ENCODE measurements at regions not wholly inside any gene's neighbourhood (a gene's known extent, or its start where the extent isn't known, plus 50 kb on each side); places are given as distances from the start of the nearest gene placed in this dataset.

DNA sequence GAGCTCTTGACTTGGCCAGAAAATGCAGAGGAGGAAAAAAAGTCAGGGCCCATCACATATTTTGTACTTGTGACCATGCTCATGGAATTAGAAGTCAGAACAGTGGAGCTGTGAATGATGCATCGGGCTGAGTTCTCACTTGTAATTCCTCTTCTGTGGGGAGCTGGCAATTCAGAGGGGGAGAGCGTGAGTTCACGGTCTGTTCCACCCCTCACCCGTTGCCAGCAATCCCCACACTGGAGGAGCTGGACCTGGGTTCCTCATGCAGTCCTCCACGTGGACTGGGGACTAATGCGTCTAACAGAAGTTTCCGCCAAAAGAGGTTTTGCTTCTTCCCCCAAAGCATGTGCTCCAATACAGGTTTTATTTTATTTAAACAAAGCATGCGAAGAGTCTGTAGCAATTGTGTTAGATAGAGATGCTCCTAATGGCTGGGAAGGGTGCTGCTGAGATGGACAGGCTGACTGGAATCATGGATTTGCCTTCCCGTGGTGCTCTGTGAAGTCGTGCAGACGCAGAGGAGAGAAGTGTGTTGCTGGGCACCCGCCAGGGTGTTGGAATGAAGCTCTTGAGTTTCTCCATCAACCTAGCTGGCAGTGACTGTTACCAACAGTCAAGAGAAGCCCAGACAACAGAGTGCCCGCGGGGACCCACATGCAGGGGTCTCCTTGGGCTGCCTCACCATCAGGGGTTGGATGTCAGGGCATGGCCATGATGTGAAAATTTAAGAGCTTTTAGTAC is 77.4 kb upstream of the PCSK6 start:
- peaks cover 3% of the 10 kb centered on the region for H3K9me3 Mint-ChIP-seq
- H3K4me1 Mint-ChIP-seq = no peaks in the 10 kb centered on the region
- no peaks in the 10 kb centered on the region for H3K27me3 ChIP-seq
- no peaks in the 10 kb centered on the region for H3K36me3 Mint-ChIP-seq
- H3K4me3 ChIP-seq = no peak overlapping the region
- H3K4me2 ChIP-seq = no peak overlapping the region
- TF ChIP-seq EZH2phosphoT487 (IDR thresholded peaks at IDR 0.05) (no peak), EZH2 (IDR thresholded peaks at IDR 0.05) (no peak)
- TF ChIP-seq, protein P1, sequence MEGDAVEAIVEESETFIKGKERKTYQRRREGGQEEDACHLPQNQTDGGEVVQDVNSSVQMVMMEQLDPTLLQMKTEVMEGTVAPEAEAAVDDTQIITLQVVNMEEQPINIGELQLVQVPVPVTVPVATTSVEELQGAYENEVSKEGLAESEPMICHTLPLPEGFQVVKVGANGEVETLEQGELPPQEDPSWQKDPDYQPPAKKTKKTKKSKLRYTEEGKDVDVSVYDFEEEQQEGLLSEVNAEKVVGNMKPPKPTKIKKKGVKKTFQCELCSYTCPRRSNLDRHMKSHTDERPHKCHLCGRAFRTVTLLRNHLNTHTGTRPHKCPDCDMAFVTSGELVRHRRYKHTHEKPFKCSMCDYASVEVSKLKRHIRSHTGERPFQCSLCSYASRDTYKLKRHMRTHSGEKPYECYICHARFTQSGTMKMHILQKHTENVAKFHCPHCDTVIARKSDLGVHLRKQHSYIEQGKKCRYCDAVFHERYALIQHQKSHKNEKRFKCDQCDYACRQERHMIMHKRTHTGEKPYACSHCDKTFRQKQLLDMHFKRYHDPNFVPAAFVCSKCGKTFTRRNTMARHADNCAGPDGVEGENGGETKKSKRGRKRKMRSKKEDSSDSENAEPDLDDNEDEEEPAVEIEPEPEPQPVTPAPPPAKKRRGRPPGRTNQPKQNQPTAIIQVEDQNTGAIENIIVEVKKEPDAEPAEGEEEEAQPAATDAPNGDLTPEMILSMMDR (IDR thresholded peaks at IDR 0.05) = no peak
- no peak overlapping the region for H2AFZ ChIP-seq (replicated peaks)
- no peaks in the 10 kb centered on the region for H3K36me3 ChIP-seq
- H3K9me3 ChIP-seq (ENCODE audit: low read depth) = no peaks in the 10 kb centered on the region
- no peak overlapping the region for H3K27ac ChIP-seq
- no peak overlapping the region for H3K9ac ChIP-seq
- no peaks in the 10 kb centered on the region for H3K4me1 ChIP-seq
- H3K79me2 ChIP-seq (ENCODE audit: low read depth) = no peaks in the 10 kb centered on the region
- H3F3A ChIP-seq (ENCODE audit: low read depth) = no peaks in the 10 kb centered on the region
- DNase-seq (ENCODE audit: low spot score) = no peak
- H3K4me3 Mint-ChIP-seq = no peak overlapping the region
- peaks cover 9% of the 10 kb centered on the region for H3K27me3 Mint-ChIP-seq (ENCODE audit: insufficient read depth, low read depth)
- H4K20me1 ChIP-seq (ENCODE audit: low read depth) = no peaks in the 10 kb centered on the region
- H3K27ac Mint-ChIP-seq = peak overlapping the region; percentile 69

DNA sequence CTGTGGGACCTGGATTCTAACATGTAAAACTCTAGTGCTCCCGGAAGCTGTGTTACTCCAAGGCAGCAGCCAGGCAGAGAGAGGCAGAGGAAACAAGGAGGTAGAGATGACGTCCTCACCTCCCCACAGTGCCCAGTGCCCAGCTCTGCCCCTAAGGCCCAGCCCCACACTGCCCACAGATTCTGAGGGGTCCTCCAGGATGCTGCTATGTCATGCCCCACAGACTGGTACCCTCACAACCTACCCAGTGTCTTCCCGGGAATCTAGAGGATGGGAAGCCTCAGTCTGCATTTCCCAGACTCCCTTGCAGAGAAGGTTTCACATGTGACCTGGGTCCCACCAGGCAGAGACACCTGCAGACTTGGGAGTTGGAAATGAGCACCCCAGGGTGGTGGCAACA is 75.9 kb upstream of the PCSK6 start:
- Mint-ChIP-seq H3K36me3 (no peaks in the 10 kb centered on the region), H3K9me3 (peaks cover 3% of the 10 kb centered on the region)

DNA sequence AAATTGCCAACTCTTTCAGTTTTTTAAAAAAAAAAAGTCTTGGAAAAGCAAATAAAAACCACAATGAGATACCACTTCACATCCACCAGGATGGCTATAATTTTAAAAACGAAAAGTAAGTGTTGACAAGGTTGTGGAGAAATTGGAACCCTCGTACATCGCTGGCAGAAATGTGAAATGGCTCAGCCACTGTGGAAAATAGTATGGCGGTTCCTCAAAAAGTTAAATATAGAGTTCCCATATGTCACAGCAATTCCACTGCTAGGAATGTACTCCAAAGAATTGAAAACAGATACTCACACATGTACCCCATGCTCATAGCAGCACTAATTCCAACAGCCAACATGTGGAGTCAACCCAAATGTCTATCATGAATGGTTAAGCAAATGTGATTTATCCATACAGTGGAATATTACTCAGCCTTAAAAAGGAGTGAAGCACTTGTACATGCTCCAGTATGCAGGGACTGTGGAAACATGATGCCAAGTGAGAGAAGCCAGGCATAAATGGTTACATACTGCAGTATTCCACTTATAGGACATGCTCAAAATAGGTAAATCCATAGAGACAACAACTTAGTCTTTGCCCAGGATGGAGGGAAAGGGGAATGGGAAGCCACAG is 73.8 kb upstream of the PCSK6 start:
- no peaks in the 10 kb centered on the region for H3K4me1 Mint-ChIP-seq
- H3K27ac Mint-ChIP-seq = no peak overlapping the region
- no peak overlapping the region for H3K4me3 ChIP-seq
- peaks cover 3% of the 10 kb centered on the region for H3K9me3 Mint-ChIP-seq
- no peaks in the 10 kb centered on the region for H3K36me3 Mint-ChIP-seq
- no peak overlapping the region for H3K27ac ChIP-seq
- H3K4me1 ChIP-seq = no peaks in the 10 kb centered on the region
- H3K4me2 ChIP-seq = no peak overlapping the region
- no peak for DNase-seq (ENCODE audit: low spot score)
- H3K9ac ChIP-seq = no peak overlapping the region
- no peaks in the 10 kb centered on the region for H3K79me2 ChIP-seq (ENCODE audit: low read depth)
- peaks cover 6% of the 10 kb centered on the region for H3K27me3 Mint-ChIP-seq (ENCODE audit: insufficient read depth, low read depth)
- no peaks in the 10 kb centered on the region for H3F3A ChIP-seq (ENCODE audit: low read depth)
- H3K27me3 ChIP-seq = no peaks in the 10 kb centered on the region
- TF ChIP-seq, protein P1 (IDR thresholded peaks at IDR 0.05) = no peak
- no peak overlapping the region for H2AFZ ChIP-seq (replicated peaks)
- H3K4me3 Mint-ChIP-seq = no peak overlapping the region
- no peaks in the 10 kb centered on the region for H4K20me1 ChIP-seq (ENCODE audit: low read depth)
- no peaks in the 10 kb centered on the region for H3K9me3 ChIP-seq (ENCODE audit: low read depth)
- no peaks in the 10 kb centered on the region for H3K36me3 ChIP-seq

More for the DNA sequence above, 75.9 kb upstream of the PCSK6 start:
- no peak for DNase-seq (ENCODE audit: low spot score)
- Histone ChIP-seq H4K20me1 (ENCODE audit: low read depth) (no peaks in the 10 kb centered on the region), H3K4me3 (no peak overlapping the region), H3K4me1 (no peaks in the 10 kb centered on the region), H3K9me3 (ENCODE audit: low read depth) (no peaks in the 10 kb centered on the region), H3K27ac (no peak overlapping the region), H3K9ac (no peak overlapping the region), H3K27me3 (no peaks in the 10 kb centered on the region), H3F3A (ENCODE audit: low read depth) (no peaks in the 10 kb centered on the region), H3K79me2 (ENCODE audit: low read depth) (no peaks in the 10 kb centered on the region), H2AFZ (replicated peaks) (no peak overlapping the region), H3K4me2 (no peak overlapping the region), H3K36me3 (no peaks in the 10 kb centered on the region)
- TF ChIP-seq, protein P1 (IDR thresholded peaks at IDR 0.05) = no peak
- TF ChIP-seq EZH2phosphoT487 (IDR thresholded peaks at IDR 0.05) (no peak), EZH2 (IDR thresholded peaks at IDR 0.05) (no peak)
- Mint-ChIP-seq H3K27ac (no peak overlapping the region), H3K27me3 (ENCODE audit: insufficient read depth, low read depth) (peaks cover 12% of the 10 kb centered on the region), H3K4me1 (no peaks in the 10 kb centered on the region), H3K4me3 (no peak overlapping the region)
